Ishikawa (cell line): ENCODE measurements at regions not wholly inside any gene's neighbourhood (a gene's known extent, or its start where the extent isn't known, plus 50 kb on each side); places are given as distances from the start of the nearest gene placed in this dataset.

Source experiments
- EP300 ChIP-seq: IDR thresholded peaks from 2 replicates; pipeline ENCODE4 v1.6.1; 2012; ENCODE audit warnings: borderline replicate concordance
- RAD21 ChIP-seq: IDR thresholded peaks from 2 replicates; pipeline ENCODE4 v1.6.1; 2012; ENCODE audit warnings: low read depth
- USF1 ChIP-seq: IDR thresholded peaks from 2 replicates; pipeline ENCODE4 v1.6.1; 2012
- YY1 ChIP-seq: IDR thresholded peaks from 2 replicates; pipeline ENCODE4 v1.6.1; 2012; ENCODE audit warnings: low read depth

GRCh38 chr7:46603780-46604179 lies 682.7 kb upstream of the IGFBP3 start:
- no peak for TF ChIP-seq RAD21
- TF ChIP-seq EP300: no peak
- no peak for TF ChIP-seq USF1
- no peak for TF ChIP-seq YY1
